Heart left ventricle (tissue), 13 donors: ENCODE measurements at regions not wholly inside any gene's neighbourhood (a gene's known extent, or its start where the extent isn't known, plus 50 kb on each side); places are given as distances from the start of the nearest gene placed in this dataset.

ENCODE experiments used
- POLR2A ChIP-seq, 2 donors: fragments of 450-650 bp; IDR thresholded peaks; one replicate each; pipeline ENCODE4 v1.6.1; 2017; ENCODE audit warnings: antibody characterized with exemption in 2 of 2, mild to moderate bottlenecking in 2 of 2, moderate library complexity in 2 of 2
- TF ChIP-seq, protein P1 (sequence below), 12 donors: fragments of 200-600 bp; sonication (generic) in 4 of 12; IDR thresholded peaks; one replicate each; pipeline versions ENCODE4 v1.5.0 to v1.8.0; 2018 to 2022; ENCODE audit warnings: antibody characterized with exemption in 12 of 12, mild to moderate bottlenecking in 5 of 12
- donor health status: ischemic (EF 13 %, LVEDD 7.1; RV severe dilation, severe dysfunction).
- donor health status: DM: no; HTN: yes; CAD: no.
- donor health status: DM: no; HTN: no; CAD: no.
- donor health status: ischemic (EF 25% LVEDD 6.9; RV normal size, moderate dysfunction).
- donor health status: ischemic (EF 25% LVEDD 5.7; RV mildly dilated, moderate dysfunction).
- donor health status: ischemic (EF 35%, LVEDD 5.7; RV mildly dilated, moderate dysfunction).
- donor health status: nonischemic (EF 11% LVEDD 7.7; RV severe dilation, severe dysfunction).
- donor health status: DM: yes; HTN: yes; CAD: no.
- donor health status: PGD.
- donor health status: ischemic (EF 29% LVEDD 5.4; RV normal size, mild dysfunction).
- donor health status: nonischemic (EF 23%, LVEDD 6.1; RV moderate dilation, normal function).

DNA sequence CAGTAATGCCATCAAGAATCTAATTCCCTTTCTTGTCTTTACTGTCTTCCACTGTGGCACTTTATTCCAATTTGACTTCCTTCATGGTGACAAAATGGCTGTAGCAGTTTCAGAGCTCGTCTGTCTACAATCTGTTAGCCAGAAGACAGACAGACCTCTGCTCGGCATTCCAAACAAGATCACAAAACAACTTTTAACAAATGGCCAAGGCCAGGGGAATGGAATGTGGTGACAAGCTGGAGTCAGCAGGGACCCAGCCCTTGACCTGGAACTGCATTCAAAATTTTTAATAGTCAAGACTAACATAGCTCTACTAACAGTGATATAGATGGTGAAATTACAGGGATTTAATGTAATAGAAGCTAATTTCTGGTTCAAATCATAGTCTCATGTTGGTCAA lies 637.2 kb downstream of the ETS1 start:
- TF ChIP-seq, protein P1, sequence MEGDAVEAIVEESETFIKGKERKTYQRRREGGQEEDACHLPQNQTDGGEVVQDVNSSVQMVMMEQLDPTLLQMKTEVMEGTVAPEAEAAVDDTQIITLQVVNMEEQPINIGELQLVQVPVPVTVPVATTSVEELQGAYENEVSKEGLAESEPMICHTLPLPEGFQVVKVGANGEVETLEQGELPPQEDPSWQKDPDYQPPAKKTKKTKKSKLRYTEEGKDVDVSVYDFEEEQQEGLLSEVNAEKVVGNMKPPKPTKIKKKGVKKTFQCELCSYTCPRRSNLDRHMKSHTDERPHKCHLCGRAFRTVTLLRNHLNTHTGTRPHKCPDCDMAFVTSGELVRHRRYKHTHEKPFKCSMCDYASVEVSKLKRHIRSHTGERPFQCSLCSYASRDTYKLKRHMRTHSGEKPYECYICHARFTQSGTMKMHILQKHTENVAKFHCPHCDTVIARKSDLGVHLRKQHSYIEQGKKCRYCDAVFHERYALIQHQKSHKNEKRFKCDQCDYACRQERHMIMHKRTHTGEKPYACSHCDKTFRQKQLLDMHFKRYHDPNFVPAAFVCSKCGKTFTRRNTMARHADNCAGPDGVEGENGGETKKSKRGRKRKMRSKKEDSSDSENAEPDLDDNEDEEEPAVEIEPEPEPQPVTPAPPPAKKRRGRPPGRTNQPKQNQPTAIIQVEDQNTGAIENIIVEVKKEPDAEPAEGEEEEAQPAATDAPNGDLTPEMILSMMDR (IDR thresholded peaks at IDR 0.05), result no peak
- no peak for TF ChIP-seq POLR2A (IDR thresholded peaks at IDR 0.05)
